ENCODE measurements at regions not wholly inside any gene's neighbourhood (a gene's known extent, or its start where the extent isn't known, plus 50 kb on each side); places are given as distances from the start of the nearest gene placed in this dataset.
A peak's percentile ranks its signal among the peaks of the same experiment; 100 is the strongest.

- Histone ChIP-seq H3K36me3 (replicated peaks; ENCODE audit: low read depth, low read length) (no peaks in the 10 kb centered on the region), H2AFZ (ENCODE audit: low read depth, low read length) (no peak overlapping the region), H3K4me2 (ENCODE audit: low read length) (no peak overlapping the region), H3K9ac (ENCODE audit: low read length) (no peak overlapping the region), H3K9me3 (ENCODE audit: insufficient read depth, low read length) (no peaks in the 10 kb centered on the region), H3K79me2 (ENCODE audit: low read length) (no peaks in the 10 kb centered on the region), H3K27me3 (ENCODE audit: low read depth, low read length) (peaks cover 21% of the 10 kb centered on the region), H3K27ac (ENCODE audit: low read length) (no peak overlapping the region), H3K4me1 (ENCODE audit: low read length) (peaks cover 5% of the 10 kb centered on the region; the same call in 1 of the 2 replicates), H4K20me1 (ENCODE audit: insufficient read depth, low read length) (no peaks in the 10 kb centered on the region), H3K4me3 (ENCODE audit: low read length) (no peak overlapping the region)
- TF ChIP-seq EZH2phosphoT487 (IDR thresholded peaks at IDR 0.05; ENCODE audit: low read depth): no peak
- TF ChIP-seq CTCF (IDR thresholded peaks at IDR 0.05; ENCODE audit: low read depth, low read length): no peak
Measured at GRCh38 chr20:57106030-57106682, 160.3 kb downstream of the BMP7 start.

- Histone ChIP-seq H2AFZ (ENCODE audit: low read depth, low read length) (no peak overlapping the region; the same call in 1 of the 2 replicates), H3K4me3 (ENCODE audit: low read length) (no peak overlapping the region), H3K27ac (ENCODE audit: low read length) (no peak overlapping the region), H3K9ac (ENCODE audit: low read length) (no peak overlapping the region), H4K20me1 (ENCODE audit: insufficient read depth, low read length) (no peaks in the 10 kb centered on the region), H3K4me2 (ENCODE audit: low read length) (0 out of 2 replicates have a peak overlapping the region, but pooled peaks have one; percentile 28), H3K4me1 (ENCODE audit: low read length) (peaks cover 5% of the 10 kb centered on the region; the same call in 1 of the 2 replicates), H3K36me3 (replicated peaks; ENCODE audit: low read depth, low read length) (no peaks in the 10 kb centered on the region), H3K9me3 (ENCODE audit: insufficient read depth, low read length) (no peaks in the 10 kb centered on the region), H3K79me2 (ENCODE audit: low read length) (no peaks in the 10 kb centered on the region), H3K27me3 (ENCODE audit: low read depth, low read length) (peaks cover 21% of the 10 kb centered on the region)
- no peak for TF ChIP-seq CTCF (IDR thresholded peaks at IDR 0.05; ENCODE audit: low read depth, low read length)
- TF ChIP-seq EZH2phosphoT487 (IDR thresholded peaks at IDR 0.05; ENCODE audit: low read depth): no peak
Measured at GRCh38 chr20:57106692-57107091, 159.7 kb downstream of the BMP7 start.

- Histone ChIP-seq H3K4me2 (ENCODE audit: low read length) (no peak overlapping the region), H3K9me3 (ENCODE audit: insufficient read depth, low read length) (no peaks in the 10 kb centered on the region), H2AFZ (ENCODE audit: low read depth, low read length) (no peak overlapping the region; the same call in 1 of the 2 replicates), H3K4me1 (ENCODE audit: low read length) (peaks cover 5% of the 10 kb centered on the region; the same call in 1 of the 2 replicates), H4K20me1 (ENCODE audit: insufficient read depth, low read length) (no peaks in the 10 kb centered on the region), H3K27me3 (ENCODE audit: low read depth, low read length) (peaks cover 21% of the 10 kb centered on the region), H3K27ac (ENCODE audit: low read length) (no peak overlapping the region), H3K79me2 (ENCODE audit: low read length) (no peaks in the 10 kb centered on the region), H3K9ac (ENCODE audit: low read length) (no peak overlapping the region), H3K36me3 (replicated peaks; ENCODE audit: low read depth, low read length) (no peaks in the 10 kb centered on the region), H3K4me3 (ENCODE audit: low read length) (no peak overlapping the region)
- no peak for TF ChIP-seq EZH2phosphoT487 (IDR thresholded peaks at IDR 0.05; ENCODE audit: low read depth)
- no peak for TF ChIP-seq CTCF (IDR thresholded peaks at IDR 0.05; ENCODE audit: low read depth, low read length)
Measured at GRCh38 chr20:57107208-57107607, 159.2 kb downstream of the BMP7 start.

GRCh38 chr20:57108218-57108617, 158.2 kb downstream of the BMP7 start:
- H4K20me1 ChIP-seq (ENCODE audit: insufficient read depth, low read length): no peaks in the 10 kb centered on the region
- no peak overlapping the region for H3K9ac ChIP-seq (ENCODE audit: low read length)
- no peak overlapping the region for H2AFZ ChIP-seq (ENCODE audit: low read depth, low read length)
- no peak overlapping the region for H3K27ac ChIP-seq (ENCODE audit: low read length)
- H3K36me3 ChIP-seq (replicated peaks; ENCODE audit: low read depth, low read length): no peaks in the 10 kb centered on the region
- H3K4me2 ChIP-seq (ENCODE audit: low read length): no peak overlapping the region
- no peaks in the 10 kb centered on the region for H3K9me3 ChIP-seq (ENCODE audit: insufficient read depth, low read length)
- H3K27me3 ChIP-seq (ENCODE audit: low read depth, low read length): peaks cover 21% of the 10 kb centered on the region
- no peak overlapping the region for H3K4me3 ChIP-seq (ENCODE audit: low read length)
- H3K4me1 ChIP-seq (ENCODE audit: low read length): peaks cover 5% of the 10 kb centered on the region; the same call in 1 of the 2 replicates
- no peaks in the 10 kb centered on the region for H3K79me2 ChIP-seq (ENCODE audit: low read length)
- no peak for TF ChIP-seq EZH2phosphoT487 (IDR thresholded peaks at IDR 0.05; ENCODE audit: low read depth)
- TF ChIP-seq CTCF (IDR thresholded peaks at IDR 0.05; ENCODE audit: low read depth, low read length): no peak
